NCI-H146 treated with DMSO at 0.1 percent for 48 hours (cell line): ENCODE measurements at regions not wholly inside any gene's neighbourhood (a gene's known extent, or its start where the extent isn't known, plus 50 kb on each side); places are given as distances from the start of the nearest gene placed in this dataset.

ENCODE experiments used
- DNase-seq: peaks from one replicate; lab custom pipeline; 2025; ENCODE audit not compliant: unreplicated experiment; lab: John Stamatoyannopoulos, UW

- DNase-seq = no peak
Observed at GRCh38 chr2:11989354-11989703, 242.9 kb downstream of the LPIN1 start.

GRCh38 chr2:11990576-11990975, 244.1 kb downstream of the LPIN1 start:
- no peak for DNase-seq

GRCh38 chr2:11993749-11994148, 247.3 kb downstream of the LPIN1 start:
- DNase-seq = no peak

GRCh38 chr2:11995456-11995855, 249.0 kb downstream of the LPIN1 start:
- no peak for DNase-seq

- no peak for DNase-seq
Observed at GRCh38 chr2:11996618-11997017, 250.2 kb downstream of the LPIN1 start.

GRCh38 chr2:11997142-11997541, 250.7 kb downstream of the LPIN1 start:
- no peak for DNase-seq

- DNase-seq = no peak
Observed at GRCh38 chr2:11998218-11998617, 251.8 kb downstream of the LPIN1 start.

- no peak for DNase-seq
Observed at GRCh38 chr2:11998626-11999378, 252.4 kb downstream of the LPIN1 start.

GRCh38 chr2:12001621-12002020, 255.2 kb downstream of the LPIN1 start:
- DNase-seq = no peak

- no peak for DNase-seq
Observed at GRCh38 chr2:12002215-12002614, 255.8 kb downstream of the LPIN1 start.

GRCh38 chr2:12004713-12005112, 258.3 kb downstream of the LPIN1 start:
- no peak for DNase-seq

GRCh38 chr2:12005886-12006681, 259.7 kb downstream of the LPIN1 start:
- DNase-seq = no peak

GRCh38 chr2:12006850-12007249, 260.4 kb downstream of the LPIN1 start:
- DNase-seq = no peak

- DNase-seq = no peak
Observed at GRCh38 chr2:12007282-12007681, 260.9 kb downstream of the LPIN1 start.

- DNase-seq = no peak
Observed at GRCh38 chr2:12008425-12009061, 262.1 kb downstream of the LPIN1 start.

GRCh38 chr2:12009323-12009905, 263.0 kb downstream of the LPIN1 start:
- no peak for DNase-seq

- no peak for DNase-seq
Observed at GRCh38 chr2:12010059-12010458, 263.6 kb downstream of the LPIN1 start.

GRCh38 chr2:12010779-12011178, 264.3 kb downstream of the LPIN1 start:
- no peak for DNase-seq

- DNase-seq = no peak
Observed at GRCh38 chr2:12014088-12014960, 267.9 kb downstream of the LPIN1 start.

- no peak for DNase-seq
Observed at GRCh38 chr2:12017499-12018157, 271.2 kb downstream of the LPIN1 start.
